K562 (cell line): ENCODE measurements at regions not wholly inside any gene's neighbourhood (a gene's known extent, or its start where the extent isn't known, plus 50 kb on each side); places are given as distances from the start of the nearest gene placed in this dataset.

Experiments used
- ATAC-seq: fragments of 200-7000 bp; cut with Tn5 transposase; 3 replicates; pipeline ENCODE4 v1.9.1; 2020; ENCODE audit warnings: moderate library complexity
- BruUV-seq: library from RNA; stranded (reverse); fragments of 400-500 nt; replicated peaks from 2 replicates; lab custom pipeline; 2021; lab: Mats Ljungman, UMichigan
- CTCF ChIA-PET: fragments of 300-600 bp; formaldehyde crosslinking; extraction: SDS; loops from one replicate; lab custom pipeline; 2021; ENCODE audit warnings: low intra/inter-chr PET ratio; lab: Yijun Ruan, JAX
- POLR2A ChIA-PET: fragments of 300-600, 350-650 bp; sonication (Branson Sonifier 250); formaldehyde crosslinking; extraction: SDS; loops from one replicate; lab custom pipeline; 2021; ENCODE audit warnings: antibody characterized with exemption, inconsistent platforms; lab: Yijun Ruan, JAX
- DNase-seq, 4 experiments: peaks; one replicate each; pipeline versions ENCODE4 v3.0.0 to v3.0.0-alpha.2; 2011 to 2018; ENCODE audit warnings: low spot score in 3 of 4, mixed read lengths in 3 of 4; ENCODE audit errors: extremely low read depth in 1 of 4
- FAIRE-seq: peaks from 2 replicates; lab custom pipeline; 2011; peaks lifted over from hg19 to GRCh38; lab: Jason Lieb, UNC
- H2AFZ ChIP-seq: 2 replicates; pipeline ENCODE4 v1.6.0; 2011; ENCODE audit warnings: low read depth, low read length, control low read depth, inconsistent platforms
- H3K27ac ChIP-seq: fragments of 200-600 bp; 3 replicates; pipeline ENCODE4 v1.8.0; 2011; ENCODE audit warnings: low read depth, mild to moderate bottlenecking, control low read depth, inconsistent platforms, low read length, moderate library complexity, mixed read lengths; ENCODE audit errors: extremely low read depth
- H3K27me3 ChIP-seq, 2 experiments: fragments of 300-600 bp in 1 of 2; 2 replicates in 1 of 2; 3 replicates in 1 of 2; pipeline versions ENCODE4 v1.6.0 to v1.8.0; 2011; ENCODE audit warnings: inconsistent platforms in 2 of 2, low read length in 2 of 2, mild to moderate bottlenecking in 1 of 2, mixed read lengths in 1 of 2, moderate library complexity in 1 of 2; ENCODE audit not compliant: control insufficient read depth in 2 of 2, insufficient read depth in 2 of 2
- H3K36me3 ChIP-seq: fragments of 300-600 bp; 3 replicates; pipeline ENCODE4 v1.8.0; 2011; ENCODE audit warnings: mild to moderate bottlenecking, low read length, inconsistent platforms; ENCODE audit not compliant: control insufficient read depth, insufficient read depth
- H3K4me1 ChIP-seq, 2 experiments: fragments of 200-600 bp in 1 of 2; replicated peaks in 1 of 2; 2 replicates in 1 of 2; 3 replicates in 1 of 2; pipeline versions ENCODE4 v1.5.1 to v1.8.0; 2011; ENCODE audit warnings: inconsistent platforms in 2 of 2, low read length in 2 of 2, mild to moderate bottlenecking in 1 of 2, mixed read lengths in 1 of 2, moderate library complexity in 1 of 2; ENCODE audit not compliant: control insufficient read depth in 2 of 2, insufficient read depth in 2 of 2
- H3K4me2 ChIP-seq: 2 replicates; pipeline ENCODE4 v1.6.1; 2011; ENCODE audit warnings: low read length, control low read depth, inconsistent platforms, mixed read lengths; ENCODE audit not compliant: insufficient read depth
- H3K4me3 ChIP-seq: fragments of 200-600 bp; sonication (generic), shearing (Covaris generic); 2 replicates; pipeline ENCODE4 v1.5.1; 2016; ENCODE audit warnings: control low read depth, inconsistent platforms
- H3K79me2 ChIP-seq: fragments of 200-600 bp; 3 replicates; pipeline ENCODE4 v1.8.0; 2011; ENCODE audit warnings: low read length, inconsistent platforms; ENCODE audit not compliant: control insufficient read depth, insufficient read depth
- H3K9ac ChIP-seq, 2 experiments: 2 replicates each; pipeline versions ENCODE4 v1.6.0 to v1.6.1; 2011; ENCODE audit warnings: low read depth in 2 of 2, low read length in 2 of 2, control low read depth in 1 of 2, inconsistent platforms in 1 of 2, mild to moderate bottlenecking in 1 of 2, mixed read lengths in 1 of 2; ENCODE audit not compliant: insufficient read depth in 1 of 2
- H3K9me1 ChIP-seq: one replicate; pipeline ENCODE4 v1.6.0; 2011; ENCODE audit warnings: inconsistent platforms, mild to moderate bottlenecking, low read length, moderate library complexity; ENCODE audit not compliant: control insufficient read depth, insufficient read depth
- H3K9me3 ChIP-seq: replicated peaks from 2 replicates; pipeline ENCODE4 v1.5.1; 2011; ENCODE audit warnings: low read depth, low read length, inconsistent platforms; ENCODE audit not compliant: control insufficient read depth, insufficient read depth
- H4K20me1 ChIP-seq: replicated peaks from 2 replicates; pipeline ENCODE4 v1.6.1; 2011; ENCODE audit warnings: low read length, inconsistent platforms, mixed read lengths; ENCODE audit not compliant: control insufficient read depth, insufficient read depth
- ETV6 ChIP-seq, 3 experiments: fragments of 150-350 bp in 1 of 3; sonication (generic) in 1 of 3; formaldehyde crosslinking in 1 of 3; IDR thresholded peaks; 2 replicates each; pipeline versions ENCODE4 v1.6.1 to v1.8.0; 2014 to 2022; ENCODE audit warnings: borderline replicate concordance in 2 of 3, low read depth in 2 of 3, antibody characterized with exemption in 1 of 3, low read length in 1 of 3, mild to moderate bottlenecking in 1 of 3, missing genetic modification reagents in 1 of 3
- EWSR1 ChIP-seq: fragments of 450-650 bp; IDR thresholded peaks from 2 replicates; pipeline ENCODE4 v1.6.1; 2018; ENCODE audit warnings: borderline replicate concordance, mild to moderate bottlenecking, low read depth, moderate library complexity; ENCODE audit not compliant: partially characterized antibody
- GABPB2 ChIP-seq: fragments of 250-450 bp; sonication (Bioruptor Pico); conservative IDR thresholded peaks from 2 replicates; pipeline ENCODE4 v1.5.1; 2021; ENCODE audit warnings: mild to moderate bottlenecking
- JUND ChIP-seq, 2 experiments: IDR thresholded peaks; 2 replicates in 1 of 2; 3 replicates in 1 of 2; pipeline ENCODE4 v1.6.1; 2011; ENCODE audit warnings: borderline replicate concordance in 2 of 2, low read depth in 2 of 2, low read length in 2 of 2, improper control_type of control experiment in 1 of 2, missing biosample characterization in 1 of 2, missing genetic modification characterization in 1 of 2, missing genetic modification reagents in 1 of 2
- NR3C1 ChIP-seq: sonication (generic); formaldehyde crosslinking; IDR thresholded peaks from 2 replicates; pipeline ENCODE4 v1.8.1; 2022; ENCODE audit warnings: missing genetic modification reagents
- RB1 ChIP-seq: fragments of 450-650 bp; IDR thresholded peaks from 2 replicates; pipeline ENCODE4 v1.6.1; 2017; ENCODE audit warnings: low read depth, mild to moderate bottlenecking
- RBM34 ChIP-seq: fragments of 200-400 bp; formaldehyde crosslinking; IDR thresholded peaks from 2 replicates; pipeline ENCODE4 v1.6.1; 2018; ENCODE audit warnings: low read length, borderline replicate concordance; ENCODE audit not compliant: insufficient read depth
- SRSF3 ChIP-seq: fragments of 200-400 bp; formaldehyde crosslinking; IDR thresholded peaks from 2 replicates; pipeline ENCODE4 v1.6.1; 2016; ENCODE audit warnings: mild to moderate bottlenecking, low read length, moderate library complexity; ENCODE audit not compliant: insufficient read depth
- TAF1 ChIP-seq: IDR thresholded peaks from 2 replicates; pipeline ENCODE4 v1.6.1; 2011; ENCODE audit warnings: mild to moderate bottlenecking, low read length, moderate library complexity; ENCODE audit not compliant: insufficient read depth, control insufficient read depth, severe bottlenecking; ENCODE audit errors: extremely low read depth
- ZNF282 ChIP-seq: sonication (generic); formaldehyde crosslinking; IDR thresholded peaks from 2 replicates; pipeline ENCODE4 v1.8.1; 2023; ENCODE audit warnings: missing genetic modification reagents
- WGBS: fragments of 100-300 bp; shearing (Covaris generic); methylation state at CpG from one replicate; pipeline ENCODE4 v1.1.6; 2016; ENCODE audit warnings: low coverage, mixed read lengths; ENCODE audit not compliant: insufficient coverage; ENCODE audit errors: missing lambda C conversion rate; 5-methylcytosine and 5-hydroxymethylcytosine counted together
- in situ Hi-C: fragments of 300-500 bp; cut with MboI; formaldehyde crosslinking; loops from 4 replicates; pipeline ENCODE4 v1.15.0; 2018; ENCODE audit warnings: inconsistent platforms, mixed read lengths
- intact Hi-C: fragments of 100-400 bp; cut with micrococcal nuclease; formaldehyde crosslinking; loops from 2 replicates; pipeline ENCODE4 v1.14.2; 2022

DNA sequence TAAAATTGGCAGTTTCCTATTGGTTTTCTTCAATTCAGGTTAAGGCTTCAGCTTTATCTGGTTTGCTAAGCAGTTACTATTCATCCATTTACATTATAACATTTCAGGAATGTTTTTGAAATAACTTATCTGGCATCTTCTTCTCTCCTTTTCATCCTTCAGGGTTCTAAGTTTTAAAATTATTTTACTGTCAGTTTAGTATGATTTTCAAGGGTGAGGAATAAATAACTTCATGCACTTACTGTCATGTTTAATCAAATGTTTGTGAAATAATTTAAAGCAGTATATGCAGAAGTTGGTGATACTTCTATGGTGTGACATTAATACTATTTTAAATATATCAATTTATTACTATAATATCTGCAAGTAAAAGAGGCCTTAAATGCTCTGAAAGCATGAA, 338.1 kb upstream of the MMS22L start (continued):
- TF ChIP-seq ZNF282 (CRISPR knock-in tag), result no peak

DNA sequence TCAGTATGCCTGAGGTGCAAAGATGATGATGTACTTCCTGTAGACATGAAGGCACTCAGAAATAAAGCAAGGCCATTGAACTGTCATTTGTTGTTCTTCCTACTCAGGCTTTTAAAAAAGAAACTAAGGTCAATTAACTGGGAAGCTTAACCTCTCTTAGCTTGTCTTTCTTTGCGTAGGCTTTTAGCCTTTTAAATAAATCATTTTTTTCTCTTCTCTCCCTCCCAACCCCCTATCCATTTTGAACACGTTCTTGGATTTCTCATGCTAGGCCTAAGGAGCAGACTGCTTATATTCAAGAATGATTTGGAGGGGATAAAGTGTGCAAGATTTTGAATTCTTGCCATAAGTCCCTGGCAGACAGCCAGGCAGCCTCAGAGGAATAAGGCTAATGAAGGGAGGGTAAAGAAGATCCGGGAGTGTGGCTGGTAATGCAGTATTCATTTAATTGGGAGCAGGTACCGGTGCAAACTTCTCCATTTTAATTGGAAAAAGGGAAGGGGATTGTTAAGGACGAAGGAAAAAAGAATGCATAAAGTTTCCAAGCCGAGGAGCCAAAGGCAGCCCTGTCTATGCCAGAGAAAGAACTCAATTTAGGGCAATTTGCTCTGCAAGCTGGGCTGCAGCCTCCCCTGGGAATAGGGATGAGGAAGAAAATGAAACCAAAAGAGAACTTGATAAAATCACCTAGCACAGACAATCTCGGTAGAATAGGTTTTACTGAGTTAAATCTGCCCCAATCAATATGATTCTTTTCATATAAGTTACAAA, 343.8 kb upstream of the MMS22L start:
- in situ Hi-C loops, result no loop called here
- no TSS peak for BruUV-seq

More for the DNA sequence above, 343.8 kb upstream of the MMS22L start:
- 2% methylated on average over 6 of the region's 7 CpGs for WGBS
- no peaks in the 10 kb centered on the region; the same call in 1 of the 2 replicates for H3K9me3 ChIP-seq
- H2AFZ ChIP-seq, result no peak overlapping the region
- no peak overlapping the region for H3K4me3 ChIP-seq
- no peaks in the 10 kb centered on the region for H4K20me1 ChIP-seq
- H3K9me1 ChIP-seq, result no peaks in the 10 kb centered on the region
- FAIRE-seq, result no peak
- CTCF ChIA-PET, result no interaction called here
- POLR2A ChIA-PET, result no interaction called here
- no peaks in the 10 kb centered on the region for H3K79me2 ChIP-seq
- no peaks in the 10 kb centered on the region for H3K27me3 ChIP-seq
- TF ChIP-seq TAF1, result no peak
- no peak for TF ChIP-seq RB1
- TF ChIP-seq NR3C1, result no peak
- TF ChIP-seq SRSF3, result no peak
- TF ChIP-seq ETV6 (IDR thresholded peaks at IDR 0.05; ENCODE audit: borderline replicate concordance in 1 of 2, low read depth in 2 of 2, low read length in 1 of 2), result no peak
- no peak for TF ChIP-seq ETV6 (CRISPR knock-in tag; IDR thresholded peaks at IDR 0.05; ENCODE audit: borderline replicate concordance)
- TF ChIP-seq RBM34, result no peak
- TF ChIP-seq GABPB2 (CRISPR knock-in tag), result no peak
- no peak for TF ChIP-seq JUND (IDR thresholded peaks at IDR 0.05; ENCODE audit: borderline replicate concordance, low read depth, low read length)
- TF ChIP-seq JUND (tag; IDR thresholded peaks at IDR 0.05; ENCODE audit: borderline replicate concordance, low read depth, low read length), result no peak
- no peak for TF ChIP-seq EWSR1
- no peaks in the 10 kb centered on the region for H3K36me3 ChIP-seq
- H3K27ac ChIP-seq, result no peak overlapping the region
- no peak overlapping the region for H3K9ac ChIP-seq
- no peak overlapping the region for H3K4me2 ChIP-seq
- intact Hi-C loops, result no loop called here
- ATAC-seq, result no peak
- no peaks in the 10 kb centered on the region for H3K4me1 ChIP-seq
- no peak for DNase-seq
